ENCODE measurements at regions not wholly inside any gene's neighbourhood (a gene's known extent, or its start where the extent isn't known, plus 50 kb on each side); places are given as distances from the start of the nearest gene placed in this dataset.

DNA sequence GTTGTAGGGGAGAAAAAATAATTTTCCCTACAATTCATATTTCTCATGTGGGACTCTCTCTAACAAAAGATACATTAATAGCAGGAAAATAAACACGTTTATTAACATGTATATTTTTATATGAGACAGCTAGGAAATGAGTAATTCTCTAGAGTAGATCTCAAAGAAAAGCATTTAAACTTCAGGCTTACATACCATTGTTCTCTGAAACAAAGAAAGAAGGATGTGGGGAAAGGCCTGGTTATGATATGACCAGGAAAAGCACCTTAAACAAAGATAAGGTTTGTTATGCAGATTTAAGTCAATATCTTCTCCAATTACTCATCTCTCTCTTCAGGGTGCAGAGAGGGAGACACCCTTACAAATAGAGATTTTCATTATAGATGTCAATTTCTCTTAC lies 131.3 kb downstream of the SLC7A11 start:
- TF ChIP-seq CHD4 (IDR thresholded peaks at IDR 0.05) (no peak), SMC3 (IDR thresholded peaks at IDR 0.05; ENCODE audit: borderline replicate concordance, low read length) (no peak), RCOR1 (conservative IDR thresholded peaks at IDR 0.05; ENCODE audit: low read depth, low read length) (no peak), DPF2 (IDR thresholded peaks at IDR 0.05) (no peak), EP300 (IDR thresholded peaks at IDR 0.05; ENCODE audit: borderline replicate concordance in 1 of 2, control insufficient read depth in 1 of 2, low read depth in 2 of 2, low read length in 2 of 2) (no peak), ZNF274 (IDR thresholded peaks at IDR 0.05; ENCODE audit: insufficient read depth, insufficient read length) (no peak)
- TF ChIP-seq, protein P1, sequence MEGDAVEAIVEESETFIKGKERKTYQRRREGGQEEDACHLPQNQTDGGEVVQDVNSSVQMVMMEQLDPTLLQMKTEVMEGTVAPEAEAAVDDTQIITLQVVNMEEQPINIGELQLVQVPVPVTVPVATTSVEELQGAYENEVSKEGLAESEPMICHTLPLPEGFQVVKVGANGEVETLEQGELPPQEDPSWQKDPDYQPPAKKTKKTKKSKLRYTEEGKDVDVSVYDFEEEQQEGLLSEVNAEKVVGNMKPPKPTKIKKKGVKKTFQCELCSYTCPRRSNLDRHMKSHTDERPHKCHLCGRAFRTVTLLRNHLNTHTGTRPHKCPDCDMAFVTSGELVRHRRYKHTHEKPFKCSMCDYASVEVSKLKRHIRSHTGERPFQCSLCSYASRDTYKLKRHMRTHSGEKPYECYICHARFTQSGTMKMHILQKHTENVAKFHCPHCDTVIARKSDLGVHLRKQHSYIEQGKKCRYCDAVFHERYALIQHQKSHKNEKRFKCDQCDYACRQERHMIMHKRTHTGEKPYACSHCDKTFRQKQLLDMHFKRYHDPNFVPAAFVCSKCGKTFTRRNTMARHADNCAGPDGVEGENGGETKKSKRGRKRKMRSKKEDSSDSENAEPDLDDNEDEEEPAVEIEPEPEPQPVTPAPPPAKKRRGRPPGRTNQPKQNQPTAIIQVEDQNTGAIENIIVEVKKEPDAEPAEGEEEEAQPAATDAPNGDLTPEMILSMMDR (IDR thresholded peaks at IDR 0.05 in 2 of 3, conservative IDR thresholded peaks at IDR 0.05 in 1 of 3; ENCODE audit: control insufficient read depth in 2 of 3, extremely low read depth in 1 of 3, insufficient read depth in 1 of 3, low read depth in 3 of 3, low read length in 3 of 3), result no peak

Data from GM12878 (cell line).